HepG2 (cell line): ENCODE measurements at regions not wholly inside any gene's neighbourhood (a gene's known extent, or its start where the extent isn't known, plus 50 kb on each side); places are given as distances from the start of the nearest gene placed in this dataset.

ENCODE experiments used
- ATF4 ChIP-seq, 2 experiments: fragments of 450-650 bp in 1 of 2; sonication (generic) in 1 of 2; formaldehyde crosslinking; IDR thresholded peaks; 2 replicates each; pipeline versions ENCODE4 v1.5.0 to v1.8.0; 2020 to 2022; ENCODE audit warnings: mild to moderate bottlenecking in 1 of 2, missing genetic modification reagents in 1 of 2
- DMTF1 ChIP-seq: sonication (generic); formaldehyde crosslinking; IDR thresholded peaks from 2 replicates; pipeline ENCODE4 v1.4.0; 2020; ENCODE audit warnings: mild to moderate bottlenecking, missing genetic modification reagents
- JUND ChIP-seq: sonication (generic); formaldehyde crosslinking; IDR thresholded peaks from 2 replicates; pipeline ENCODE4 v1.8.0; 2022; ENCODE audit warnings: mild to moderate bottlenecking, missing genetic modification reagents
- NR2F2 ChIP-seq: IDR thresholded peaks from 2 replicates; pipeline ENCODE4 v1.6.1; 2012; ENCODE audit warnings: low read depth, inconsistent platforms, borderline replicate concordance
- SRF ChIP-seq: IDR thresholded peaks from 2 replicates; pipeline ENCODE4 v1.6.1; 2011; ENCODE audit warnings: mild to moderate bottlenecking, low read depth, low read length, moderate library complexity
- ZBTB43 ChIP-seq: sonication (generic); formaldehyde crosslinking; conservative IDR thresholded peaks from 2 replicates; pipeline ENCODE4 v1.4.0; 2020; ENCODE audit warnings: missing genetic modification reagents
- ZHX2 ChIP-seq, 2 experiments: sonication (generic) in 1 of 2; formaldehyde crosslinking in 1 of 2; IDR thresholded peaks; 2 replicates each; pipeline versions ENCODE4 v1.6.1 to v1.9.0; 2014 to 2022; ENCODE audit warnings: antibody characterized with exemption in 1 of 2, borderline replicate concordance in 1 of 2, inconsistent platforms in 1 of 2, low read depth in 1 of 2, missing genetic modification reagents in 1 of 2
- ZNF282 ChIP-seq: fragments of 450-650 bp; IDR thresholded peaks from 2 replicates; pipeline ENCODE4 v1.6.1; 2018; ENCODE audit not compliant: partially characterized antibody
- ZNF329 ChIP-seq: sonication (generic); formaldehyde crosslinking; IDR thresholded peaks from 2 replicates; pipeline ENCODE4 v1.9.0; 2021; ENCODE audit warnings: low read depth, mild to moderate bottlenecking, missing genetic modification reagents
- ZNF337 ChIP-seq: sonication (generic); formaldehyde crosslinking; IDR thresholded peaks from 2 replicates; pipeline ENCODE4 v1.5.1; 2020; ENCODE audit warnings: missing genetic modification reagents, low read depth, mild to moderate bottlenecking, borderline replicate concordance
- ZNF34 ChIP-seq: sonication (generic); formaldehyde crosslinking; IDR thresholded peaks from 2 replicates; pipeline ENCODE4 v1.4.0; 2020; ENCODE audit warnings: mild to moderate bottlenecking, missing genetic modification reagents, borderline replicate concordance
- ZNF589 ChIP-seq: sonication (generic); formaldehyde crosslinking; conservative IDR thresholded peaks from 2 replicates; pipeline ENCODE4 v1.8.0; 2022; ENCODE audit warnings: mild to moderate bottlenecking, moderate library complexity, missing genetic modification reagents
- ZUFSP ChIP-seq: sonication (generic); formaldehyde crosslinking; IDR thresholded peaks from 2 replicates; pipeline ENCODE4 v1.9.0; 2021; ENCODE audit warnings: missing genetic modification reagents, mild to moderate bottlenecking, borderline replicate concordance
- TF ChIP-seq, protein P1 (sequence below): sonication (generic); formaldehyde crosslinking; IDR thresholded peaks from 2 replicates; pipeline ENCODE4 v1.4.0; 2020; ENCODE audit warnings: missing genetic modification reagents

GRCh38 chr19:56974556-56975207 lies 134.2 kb upstream of the PEG3 start (continued):
- TF ChIP-seq ZNF589 (CRISPR knock-in tag) (no peak), ZNF329 (CRISPR knock-in tag) (no peak), ZNF282 (no peak), JUND (CRISPR knock-in tag) (no peak), DMTF1 (no peak), ZNF34 (CRISPR knock-in tag) (no peak), ZUFSP (CRISPR knock-in tag) (no peak), ZHX2 (IDR thresholded peaks at IDR 0.05; ENCODE audit: low read depth) (no peak), ZHX2 (CRISPR knock-in tag; IDR thresholded peaks at IDR 0.05; ENCODE audit: borderline replicate concordance) (no peak), ATF4 (CRISPR knock-in tag; IDR thresholded peaks at IDR 0.05) (peak; percentile 0 to 65; a peak in 1 of 4 replicates), ZNF337 (CRISPR knock-in tag) (peak; percentile 16; the same call in 1 of the 2 replicates), SRF (0 out of 2 replicates have a peak, but pooled peaks have one; percentile 26), NR2F2 (peak; percentile 94), ZBTB43 (CRISPR knock-in tag) (peak; percentile 64; the same call in 1 of the 2 replicates)
- TF ChIP-seq, protein P1, sequence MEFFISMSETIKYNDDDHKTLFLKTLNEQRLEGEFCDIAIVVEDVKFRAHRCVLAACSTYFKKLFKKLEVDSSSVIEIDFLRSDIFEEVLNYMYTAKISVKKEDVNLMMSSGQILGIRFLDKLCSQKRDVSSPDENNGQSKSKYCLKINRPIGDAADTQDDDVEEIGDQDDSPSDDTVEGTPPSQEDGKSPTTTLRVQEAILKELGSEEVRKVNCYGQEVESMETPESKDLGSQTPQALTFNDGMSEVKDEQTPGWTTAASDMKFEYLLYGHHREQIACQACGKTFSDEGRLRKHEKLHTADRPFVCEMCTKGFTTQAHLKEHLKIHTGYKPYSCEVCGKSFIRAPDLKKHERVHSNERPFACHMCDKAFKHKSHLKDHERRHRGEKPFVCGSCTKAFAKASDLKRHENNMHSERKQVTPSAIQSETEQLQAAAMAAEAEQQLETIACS (CRISPR knock-in tag), result no peak
